ENCODE measurements at regions not wholly inside any gene's neighbourhood (a gene's known extent, or its start where the extent isn't known, plus 50 kb on each side); places are given as distances from the start of the nearest gene placed in this dataset.

GRCh38 chr6:44701038-44701636, 313.6 kb downstream of the CDC5L start:
- no peak for DNase-seq (ENCODE audit: insufficient read length, low spot score)
- TF ChIP-seq POLR2A (IDR thresholded peaks at IDR 0.05; ENCODE audit: low read depth, low read length): no peak
- no peak for FAIRE-seq

DNA sequence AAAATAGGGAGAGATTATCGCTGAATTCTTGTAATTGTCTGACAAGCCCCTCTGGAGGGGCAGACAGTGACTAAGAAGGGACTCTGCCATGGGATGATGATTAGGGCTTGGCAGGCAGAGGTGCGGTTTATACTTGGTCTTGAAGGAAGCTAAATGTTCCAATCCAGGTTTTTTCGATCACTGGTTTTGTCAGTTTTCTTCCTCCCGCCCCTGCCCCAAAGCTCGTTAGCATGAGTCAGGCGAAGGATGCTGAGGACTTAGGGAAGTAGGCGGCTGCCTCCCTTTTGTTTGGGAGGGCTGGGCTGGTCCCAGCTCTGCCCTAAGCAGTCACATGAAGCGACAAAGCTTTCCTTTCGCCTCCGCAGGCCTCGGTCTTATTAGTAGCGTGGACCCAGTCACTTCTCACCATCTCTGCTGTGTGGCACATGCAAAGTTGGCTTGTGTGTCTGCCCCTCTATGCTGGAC, 314.2 kb downstream of the CDC5L start:
- no peak for FAIRE-seq
- TF ChIP-seq POLR2A (IDR thresholded peaks at IDR 0.05; ENCODE audit: low read depth, low read length): no peak
- no peak for DNase-seq (ENCODE audit: insufficient read length, low spot score)

- FAIRE-seq: no peak
- no peak for DNase-seq (ENCODE audit: insufficient read length, low spot score)
- TF ChIP-seq POLR2A (IDR thresholded peaks at IDR 0.05; ENCODE audit: low read depth, low read length): no peak
Measured at GRCh38 chr6:44702292-44702691, 314.8 kb downstream of the CDC5L start.

- FAIRE-seq (no peak), DNase-seq (ENCODE audit: insufficient read length, low spot score) (no peak)
- TF ChIP-seq POLR2A (IDR thresholded peaks at IDR 0.05; ENCODE audit: low read depth, low read length): no peak
Measured at GRCh38 chr6:44704240-44705150, 317.0 kb downstream of the CDC5L start.

GRCh38 chr6:44705596-44705995, 318.1 kb downstream of the CDC5L start:
- FAIRE-seq: no peak
- no peak for TF ChIP-seq POLR2A (IDR thresholded peaks at IDR 0.05; ENCODE audit: low read depth, low read length)

GRCh38 chr6:44706011-44706410, 318.5 kb downstream of the CDC5L start:
- DNase-seq (ENCODE audit: insufficient read length, low spot score): no peak
- no peak for FAIRE-seq
- no peak for TF ChIP-seq POLR2A (IDR thresholded peaks at IDR 0.05; ENCODE audit: low read depth, low read length)

More at GRCh38 chr6:44705596-44705995, 318.1 kb downstream of the CDC5L start:
- DNase-seq (ENCODE audit: insufficient read length, low spot score): no peak

DNA sequence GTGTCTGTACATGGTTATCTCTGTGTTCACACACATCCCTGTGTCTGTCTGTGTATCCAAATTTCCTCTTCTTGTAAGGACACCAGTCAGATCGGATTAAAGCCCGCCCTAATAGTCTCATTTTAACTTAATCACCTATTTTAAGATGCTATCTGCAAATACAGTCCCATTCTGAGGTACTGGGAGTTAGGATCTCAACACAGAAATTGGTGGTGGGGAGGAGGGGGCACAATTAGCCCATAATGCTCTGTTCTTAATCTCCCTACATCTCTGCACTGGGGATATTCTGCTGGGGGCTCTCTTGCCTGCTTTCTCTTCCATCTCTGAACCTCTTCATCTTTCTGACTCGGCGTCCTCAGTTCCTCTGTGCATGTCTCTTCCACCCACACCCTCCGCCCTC, 320.7 kb downstream of the CDC5L start:
- FAIRE-seq (no peak), DNase-seq (ENCODE audit: insufficient read length, low spot score) (no peak)
- TF ChIP-seq POLR2A (IDR thresholded peaks at IDR 0.05; ENCODE audit: low read depth, low read length): no peak

DNA sequence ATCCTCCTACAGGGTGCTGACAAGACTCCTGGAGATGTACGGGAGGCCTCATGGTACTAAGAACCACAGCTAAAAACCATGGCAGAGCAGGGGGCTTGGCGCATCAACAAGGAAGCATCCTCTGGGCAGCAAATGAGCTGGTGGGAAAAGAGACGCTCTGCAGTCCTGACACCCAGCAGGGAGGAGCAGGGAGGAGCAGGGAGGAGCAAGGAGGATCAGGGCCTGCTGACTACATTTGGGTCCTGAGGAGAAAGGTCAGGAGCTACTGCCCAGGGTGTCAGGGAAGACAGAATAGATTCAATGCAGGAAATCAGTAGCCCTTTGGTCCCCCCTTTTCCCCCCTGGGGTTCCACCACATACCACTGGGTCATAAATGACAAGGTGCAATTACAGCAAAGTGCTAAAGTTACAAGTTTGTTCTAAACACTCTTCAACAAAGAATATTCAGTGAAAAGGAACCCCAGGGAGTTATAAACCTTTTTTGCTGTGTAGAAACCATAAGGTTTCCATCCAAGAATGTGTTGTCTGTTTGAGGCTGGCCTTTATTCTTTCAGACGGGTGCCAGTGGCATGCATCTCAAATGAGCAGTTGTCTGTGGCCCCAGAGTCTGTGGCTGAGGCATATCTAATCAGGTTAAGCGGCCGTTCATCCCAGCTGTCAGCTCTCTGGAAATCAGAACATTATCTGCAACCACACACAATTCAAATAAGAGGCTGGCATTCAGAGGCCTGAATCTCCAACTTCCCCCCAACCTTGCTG, 325.0 kb downstream of the CDC5L start:
- DNase-seq (ENCODE audit: insufficient read length, low spot score): no peak
- FAIRE-seq: no peak
- TF ChIP-seq POLR2A (IDR thresholded peaks at IDR 0.05; ENCODE audit: low read depth, low read length): no peak

- no peak for DNase-seq (ENCODE audit: insufficient read length, low spot score)
- TF ChIP-seq POLR2A (IDR thresholded peaks at IDR 0.05; ENCODE audit: low read depth, low read length): no peak
- FAIRE-seq: no peak
Measured at GRCh38 chr6:44715188-44715587, 327.7 kb downstream of the CDC5L start.

DNA sequence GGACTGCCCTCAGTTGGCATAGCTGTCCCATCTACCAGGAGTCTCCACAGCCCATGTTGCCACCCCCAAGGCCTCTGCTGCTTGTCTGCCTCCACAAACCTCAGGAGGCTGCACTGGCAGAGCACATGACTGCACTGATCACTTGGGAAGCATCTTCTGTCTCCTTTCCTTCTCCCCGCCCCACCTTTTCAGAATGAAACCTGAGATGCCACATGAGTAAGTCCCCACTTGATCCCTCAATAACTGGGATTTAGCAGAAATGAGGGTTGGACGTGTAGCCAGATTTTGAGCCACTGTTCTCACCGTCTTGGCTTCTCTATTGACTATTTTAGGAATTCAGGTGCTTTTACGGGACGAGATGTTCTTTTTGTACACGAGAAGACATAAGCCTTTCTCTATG, 328.4 kb downstream of the CDC5L start:
- TF ChIP-seq POLR2A (IDR thresholded peaks at IDR 0.05; ENCODE audit: low read depth, low read length): no peak
- FAIRE-seq (no peak), DNase-seq (ENCODE audit: insufficient read length, low spot score) (no peak)

GRCh38 chr6:44717431-44717830, 329.9 kb downstream of the CDC5L start:
- TF ChIP-seq POLR2A (IDR thresholded peaks at IDR 0.05; ENCODE audit: low read depth, low read length): no peak
- FAIRE-seq (no peak), DNase-seq (ENCODE audit: insufficient read length, low spot score) (no peak)

DNA sequence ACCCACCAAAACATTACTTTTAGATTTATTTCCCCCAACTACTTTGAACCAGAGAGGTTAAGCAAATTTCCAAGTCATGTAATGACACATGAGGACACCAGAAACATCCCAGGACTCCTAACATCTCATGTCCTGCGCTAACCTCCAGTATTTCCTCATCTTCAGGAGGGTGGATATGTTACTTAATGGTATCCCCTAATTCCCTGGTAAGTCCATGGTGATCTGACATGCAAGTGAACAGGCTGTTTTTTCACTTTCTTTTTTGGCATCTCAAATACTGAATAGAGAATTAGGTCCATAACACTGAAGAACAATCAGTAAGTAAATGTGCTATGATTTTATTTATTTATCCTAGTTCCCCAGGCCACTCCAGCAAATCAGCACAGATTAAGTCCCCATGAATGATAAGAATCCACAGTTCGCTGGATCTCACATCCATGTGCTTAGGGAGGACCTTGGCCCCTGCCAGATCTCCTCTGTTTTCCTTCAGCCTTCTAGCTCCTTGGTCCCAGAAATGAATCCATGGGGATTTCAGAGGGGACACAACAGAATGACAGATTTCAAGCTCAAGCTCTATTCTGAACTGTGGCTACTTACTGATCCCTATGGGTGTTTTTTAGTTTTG, 334.6 kb downstream of the CDC5L start:
- DNase-seq (ENCODE audit: insufficient read length, low spot score): no peak
- TF ChIP-seq POLR2A (IDR thresholded peaks at IDR 0.05; ENCODE audit: low read depth, low read length): no peak
- no peak for FAIRE-seq

DNA sequence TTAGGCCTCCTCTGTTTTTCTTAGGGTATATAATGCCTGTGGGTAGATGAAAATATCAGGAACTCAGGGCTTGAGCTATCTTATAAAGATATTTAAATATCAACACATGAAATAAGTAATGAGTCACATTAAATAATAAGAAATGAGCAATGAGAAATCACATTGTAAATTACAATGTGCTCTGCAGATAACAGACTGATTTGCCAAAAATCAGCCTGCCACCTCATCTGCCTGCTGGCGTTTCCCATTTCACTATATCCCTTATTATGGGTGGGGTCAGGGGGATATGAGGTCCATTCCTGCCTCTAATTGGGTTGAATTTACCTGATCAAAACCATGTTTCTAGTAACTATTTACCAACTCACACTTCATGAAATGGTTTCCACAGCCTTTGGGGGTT, 335.2 kb downstream of the CDC5L start:
- no peak for DNase-seq (ENCODE audit: insufficient read length, low spot score)
- FAIRE-seq: no peak
- no peak for TF ChIP-seq POLR2A (IDR thresholded peaks at IDR 0.05; ENCODE audit: low read depth, low read length)
